DOHH2 (cell line): ENCODE measurements at regions not wholly inside any gene's neighbourhood (a gene's known extent, or its start where the extent isn't known, plus 50 kb on each side); places are given as distances from the start of the nearest gene placed in this dataset.

Experiments
- EZH2phosphoT487 ChIP-seq: fragments of 200-600 bp; sonication (generic); IDR thresholded peaks from 2 replicates; pipeline ENCODE4 v1.6.1; 2017; ENCODE audit warnings: borderline replicate concordance, mild to moderate bottlenecking, antibody characterized with exemption, low read length, moderate library complexity, mixed read lengths
- TF ChIP-seq, protein P1 (sequence below): fragments of 200-600 bp; sonication (generic); IDR thresholded peaks from one replicate; pipeline ENCODE4 v1.5.1; 2014; ENCODE audit warnings: antibody characterized with exemption, mild to moderate bottlenecking, low read depth, low read length; ENCODE audit not compliant: poor library complexity, severe bottlenecking

DNA sequence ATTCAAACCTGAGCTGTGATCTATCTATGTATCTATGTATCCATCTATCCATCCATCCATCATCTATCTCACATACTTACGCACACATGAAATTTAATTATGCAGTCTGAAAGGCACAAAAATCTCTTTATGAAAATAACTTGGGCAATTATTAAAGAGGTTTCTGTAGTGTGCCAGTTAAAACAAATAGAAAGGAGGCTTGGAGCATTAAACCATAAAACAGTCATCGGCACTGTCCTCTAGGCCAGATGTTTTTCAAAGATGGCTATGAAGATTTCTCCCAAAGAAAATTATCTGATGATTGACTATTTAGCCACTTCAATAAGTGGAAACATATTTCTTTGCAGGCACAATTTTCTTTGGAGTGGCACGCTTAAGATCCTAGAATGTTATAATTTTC lies 392.5 kb upstream of the RPS23 start:
- TF ChIP-seq, protein P1, sequence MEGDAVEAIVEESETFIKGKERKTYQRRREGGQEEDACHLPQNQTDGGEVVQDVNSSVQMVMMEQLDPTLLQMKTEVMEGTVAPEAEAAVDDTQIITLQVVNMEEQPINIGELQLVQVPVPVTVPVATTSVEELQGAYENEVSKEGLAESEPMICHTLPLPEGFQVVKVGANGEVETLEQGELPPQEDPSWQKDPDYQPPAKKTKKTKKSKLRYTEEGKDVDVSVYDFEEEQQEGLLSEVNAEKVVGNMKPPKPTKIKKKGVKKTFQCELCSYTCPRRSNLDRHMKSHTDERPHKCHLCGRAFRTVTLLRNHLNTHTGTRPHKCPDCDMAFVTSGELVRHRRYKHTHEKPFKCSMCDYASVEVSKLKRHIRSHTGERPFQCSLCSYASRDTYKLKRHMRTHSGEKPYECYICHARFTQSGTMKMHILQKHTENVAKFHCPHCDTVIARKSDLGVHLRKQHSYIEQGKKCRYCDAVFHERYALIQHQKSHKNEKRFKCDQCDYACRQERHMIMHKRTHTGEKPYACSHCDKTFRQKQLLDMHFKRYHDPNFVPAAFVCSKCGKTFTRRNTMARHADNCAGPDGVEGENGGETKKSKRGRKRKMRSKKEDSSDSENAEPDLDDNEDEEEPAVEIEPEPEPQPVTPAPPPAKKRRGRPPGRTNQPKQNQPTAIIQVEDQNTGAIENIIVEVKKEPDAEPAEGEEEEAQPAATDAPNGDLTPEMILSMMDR, result no peak
- no peak for TF ChIP-seq EZH2phosphoT487
